ENCODE measurements at regions not wholly inside any gene's neighbourhood (a gene's known extent, or its start where the extent isn't known, plus 50 kb on each side); places are given as distances from the start of the nearest gene placed in this dataset.

GRCh38 chr2:120785228-120785966, 49.7 kb downstream of the GLI2 start:
- no peak for DNase-seq (ENCODE audit: low read depth)

- DNase-seq (ENCODE audit: low read depth), result no peak
Observed at GRCh38 chr2:120786038-120786960, 50.6 kb downstream of the GLI2 start.

- no peak for DNase-seq (ENCODE audit: low read depth)
Observed at GRCh38 chr2:120787111-120787821, 51.6 kb downstream of the GLI2 start.

GRCh38 chr2:120787822-120788700, 52.4 kb downstream of the GLI2 start:
- peak; percentile 28 for DNase-seq (ENCODE audit: low read depth)

GRCh38 chr2:120791243-120791961, 55.7 kb downstream of the GLI2 start:
- no peak for DNase-seq (ENCODE audit: low read depth)

GRCh38 chr2:120791962-120792297, 56.3 kb downstream of the GLI2 start:
- DNase-seq (ENCODE audit: low read depth), result peak; percentile 67

- peak; percentile 81 for DNase-seq (ENCODE audit: low read depth)
Observed at GRCh38 chr2:120793682-120794403, 58.2 kb downstream of the GLI2 start.

- DNase-seq (ENCODE audit: low read depth), result no peak
Observed at GRCh38 chr2:120794716-120795115, 59.0 kb downstream of the GLI2 start.

GRCh38 chr2:120796094-120796493, 60.4 kb downstream of the GLI2 start:
- DNase-seq (ENCODE audit: low read depth), result no peak

- no peak for DNase-seq (ENCODE audit: low read depth)
Observed at GRCh38 chr2:120797421-120798221, 62.0 kb downstream of the GLI2 start.

GRCh38 chr2:120798567-120799247, 63.0 kb downstream of the GLI2 start:
- DNase-seq (ENCODE audit: low read depth), result no peak

- no peak for DNase-seq (ENCODE audit: low read depth)
Observed at GRCh38 chr2:120802158-120802557, 66.5 kb downstream of the GLI2 start.

GRCh38 chr2:120802867-120803484, 67.3 kb downstream of the GLI2 start:
- DNase-seq (ENCODE audit: low read depth), result no peak

GRCh38 chr2:120803764-120804335, 68.2 kb downstream of the GLI2 start:
- DNase-seq (ENCODE audit: low read depth), result peak; percentile 46

- no peak for DNase-seq (ENCODE audit: low read depth)
Observed at GRCh38 chr2:120804459-120804858, 68.8 kb downstream of the GLI2 start.

- DNase-seq (ENCODE audit: low read depth), result no peak
Observed at GRCh38 chr2:120805011-120805410, 69.3 kb downstream of the GLI2 start.

GRCh38 chr2:120805602-120806001, 69.9 kb downstream of the GLI2 start:
- no peak for DNase-seq (ENCODE audit: low read depth)

GRCh38 chr2:120807751-120808150, 72.1 kb downstream of the GLI2 start:
- DNase-seq (ENCODE audit: low read depth), result no peak

All from Daoy (cell line).